ENCODE measurements at regions not wholly inside any gene's neighbourhood (a gene's known extent, or its start where the extent isn't known, plus 50 kb on each side); places are given as distances from the start of the nearest gene placed in this dataset.

DNA sequence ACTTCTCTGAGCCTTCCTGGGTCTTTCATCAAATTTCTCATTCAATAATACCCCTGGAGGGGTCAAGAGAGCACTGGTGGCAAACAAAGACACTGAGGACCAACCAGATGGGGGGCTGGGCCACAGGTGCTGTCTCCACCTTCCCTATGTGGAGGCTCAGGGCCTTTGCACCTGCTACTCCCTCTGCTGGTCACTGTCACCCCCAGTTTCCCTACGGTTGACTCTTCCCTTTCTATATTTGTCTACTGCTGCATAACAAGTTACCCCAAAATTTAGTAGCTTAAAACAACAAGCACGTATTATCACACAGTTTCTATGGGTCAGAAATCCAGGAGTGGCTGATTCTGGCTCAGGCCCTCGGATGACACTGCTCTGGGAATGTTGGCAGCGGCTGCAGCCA, 138.8 kb upstream of the RUNX3 start:
- Histone ChIP-seq H3K27me3 (ENCODE audit: control insufficient read depth, insufficient read depth, low read length) (no peaks in the 10 kb centered on the region), H3K27ac (ENCODE audit: low read length) (no peak overlapping the region), H3K4me3 (ENCODE audit: low read depth in 2 of 2, low read length in 2 of 2) (no peak overlapping the region), H3K4me1 (ENCODE audit: control insufficient read depth, insufficient read depth, low read length) (peaks cover under 1% of the 10 kb centered on the region; the same call in 1 of the 2 replicates), H3K36me3 (ENCODE audit: control insufficient read depth, insufficient read depth, low read length) (no peaks in the 10 kb centered on the region), H3K9me3 (ENCODE audit: control insufficient read depth, insufficient read depth, low read depth, low read length) (no peaks in the 10 kb centered on the region)
- DNase-seq (ENCODE audit: low read depth, low spot score) (no peak), ATAC-seq (no peak)
- intact Hi-C loops (cut with micrococcal nuclease; ENCODE audit: unreplicated experiment): no loop called here
- BruUV-seq (replicated peaks): no TSS peak
- POLR2A ChIA-PET: no interaction called here
- TF ChIP-seq POLR2AphosphoS5 (IDR thresholded peaks at IDR 0.05; ENCODE audit: low read depth, low read length) (no peak), SIN3A (IDR thresholded peaks at IDR 0.05; ENCODE audit: borderline replicate concordance, insufficient read depth, low read depth, low read length) (no peak), TCF7L2 (IDR thresholded peaks at IDR 0.05; ENCODE audit: low read depth, low read length) (no peak)
- TF ChIP-seq, protein P1, sequence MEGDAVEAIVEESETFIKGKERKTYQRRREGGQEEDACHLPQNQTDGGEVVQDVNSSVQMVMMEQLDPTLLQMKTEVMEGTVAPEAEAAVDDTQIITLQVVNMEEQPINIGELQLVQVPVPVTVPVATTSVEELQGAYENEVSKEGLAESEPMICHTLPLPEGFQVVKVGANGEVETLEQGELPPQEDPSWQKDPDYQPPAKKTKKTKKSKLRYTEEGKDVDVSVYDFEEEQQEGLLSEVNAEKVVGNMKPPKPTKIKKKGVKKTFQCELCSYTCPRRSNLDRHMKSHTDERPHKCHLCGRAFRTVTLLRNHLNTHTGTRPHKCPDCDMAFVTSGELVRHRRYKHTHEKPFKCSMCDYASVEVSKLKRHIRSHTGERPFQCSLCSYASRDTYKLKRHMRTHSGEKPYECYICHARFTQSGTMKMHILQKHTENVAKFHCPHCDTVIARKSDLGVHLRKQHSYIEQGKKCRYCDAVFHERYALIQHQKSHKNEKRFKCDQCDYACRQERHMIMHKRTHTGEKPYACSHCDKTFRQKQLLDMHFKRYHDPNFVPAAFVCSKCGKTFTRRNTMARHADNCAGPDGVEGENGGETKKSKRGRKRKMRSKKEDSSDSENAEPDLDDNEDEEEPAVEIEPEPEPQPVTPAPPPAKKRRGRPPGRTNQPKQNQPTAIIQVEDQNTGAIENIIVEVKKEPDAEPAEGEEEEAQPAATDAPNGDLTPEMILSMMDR (IDR thresholded peaks at IDR 0.05): no peak; the same call in 1 of the 2 replicates
- TF ChIP-seq, protein P2, sequence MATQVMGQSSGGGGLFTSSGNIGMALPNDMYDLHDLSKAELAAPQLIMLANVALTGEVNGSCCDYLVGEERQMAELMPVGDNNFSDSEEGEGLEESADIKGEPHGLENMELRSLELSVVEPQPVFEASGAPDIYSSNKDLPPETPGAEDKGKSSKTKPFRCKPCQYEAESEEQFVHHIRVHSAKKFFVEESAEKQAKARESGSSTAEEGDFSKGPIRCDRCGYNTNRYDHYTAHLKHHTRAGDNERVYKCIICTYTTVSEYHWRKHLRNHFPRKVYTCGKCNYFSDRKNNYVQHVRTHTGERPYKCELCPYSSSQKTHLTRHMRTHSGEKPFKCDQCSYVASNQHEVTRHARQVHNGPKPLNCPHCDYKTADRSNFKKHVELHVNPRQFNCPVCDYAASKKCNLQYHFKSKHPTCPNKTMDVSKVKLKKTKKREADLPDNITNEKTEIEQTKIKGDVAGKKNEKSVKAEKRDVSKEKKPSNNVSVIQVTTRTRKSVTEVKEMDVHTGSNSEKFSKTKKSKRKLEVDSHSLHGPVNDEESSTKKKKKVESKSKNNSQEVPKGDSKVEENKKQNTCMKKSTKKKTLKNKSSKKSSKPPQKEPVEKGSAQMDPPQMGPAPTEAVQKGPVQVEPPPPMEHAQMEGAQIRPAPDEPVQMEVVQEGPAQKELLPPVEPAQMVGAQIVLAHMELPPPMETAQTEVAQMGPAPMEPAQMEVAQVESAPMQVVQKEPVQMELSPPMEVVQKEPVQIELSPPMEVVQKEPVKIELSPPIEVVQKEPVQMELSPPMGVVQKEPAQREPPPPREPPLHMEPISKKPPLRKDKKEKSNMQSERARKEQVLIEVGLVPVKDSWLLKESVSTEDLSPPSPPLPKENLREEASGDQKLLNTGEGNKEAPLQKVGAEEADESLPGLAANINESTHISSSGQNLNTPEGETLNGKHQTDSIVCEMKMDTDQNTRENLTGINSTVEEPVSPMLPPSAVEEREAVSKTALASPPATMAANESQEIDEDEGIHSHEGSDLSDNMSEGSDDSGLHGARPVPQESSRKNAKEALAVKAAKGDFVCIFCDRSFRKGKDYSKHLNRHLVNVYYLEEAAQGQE (IDR thresholded peaks at IDR 0.05; ENCODE audit: insufficient read depth in 1 of 2, low read depth in 2 of 2, low read length in 1 of 2): no peak
- CTCF ChIA-PET: no interaction called here
- in situ Hi-C loops (cut with HindIII; ENCODE audit: low pct_unique_long_range_greater_than_20kb, low sequenced_read_pairs): no loop called here

DNA sequence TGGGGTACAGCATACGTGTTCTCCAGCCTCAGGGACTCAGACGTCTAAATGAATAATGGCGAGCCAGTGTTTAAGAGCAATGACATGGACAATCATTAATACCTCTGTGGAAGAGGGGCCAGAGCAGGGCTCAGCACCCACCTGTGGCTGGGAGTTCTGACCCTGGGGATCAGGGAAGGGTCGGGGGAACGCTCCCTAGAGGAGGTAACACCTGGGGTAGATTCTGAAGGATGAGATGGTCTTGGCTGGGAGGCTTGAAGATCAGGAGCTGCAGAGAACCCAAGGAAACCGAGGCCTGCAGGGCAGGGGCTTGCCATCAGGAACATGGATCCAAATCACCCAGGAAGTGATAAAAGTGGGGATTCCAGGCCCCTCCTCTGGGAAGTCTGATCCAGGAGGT, 138.2 kb upstream of the RUNX3 start:
- Histone ChIP-seq H3K27me3 (ENCODE audit: control insufficient read depth, insufficient read depth, low read length) (no peaks in the 10 kb centered on the region), H3K36me3 (ENCODE audit: control insufficient read depth, insufficient read depth, low read length) (no peaks in the 10 kb centered on the region), H3K4me3 (ENCODE audit: low read depth in 2 of 2, low read length in 2 of 2) (no peak overlapping the region), H3K9me3 (ENCODE audit: control insufficient read depth, insufficient read depth, low read depth, low read length) (no peaks in the 10 kb centered on the region), H3K4me1 (ENCODE audit: control insufficient read depth, insufficient read depth, low read length) (peaks cover 5% of the 10 kb centered on the region; the same call in 1 of the 2 replicates), H3K27ac (ENCODE audit: low read length) (no peak overlapping the region)
- ChIA-PET POLR2A (no interaction called here), CTCF (no interaction called here)
- DNase-seq (ENCODE audit: low read depth, low spot score) (no peak), ATAC-seq (no peak)
- in situ Hi-C loops (cut with HindIII; ENCODE audit: low pct_unique_long_range_greater_than_20kb, low sequenced_read_pairs): no loop called here
- intact Hi-C loops (cut with micrococcal nuclease; ENCODE audit: unreplicated experiment): no loop called here
- TF ChIP-seq, protein P1 (IDR thresholded peaks at IDR 0.05): no peak
- TF ChIP-seq POLR2AphosphoS5 (IDR thresholded peaks at IDR 0.05; ENCODE audit: low read depth, low read length) (no peak), SIN3A (IDR thresholded peaks at IDR 0.05; ENCODE audit: borderline replicate concordance, insufficient read depth, low read depth, low read length) (no peak), TCF7L2 (IDR thresholded peaks at IDR 0.05; ENCODE audit: low read depth, low read length) (no peak)
- TF ChIP-seq, protein P2 (IDR thresholded peaks at IDR 0.05; ENCODE audit: insufficient read depth in 1 of 2, low read depth in 2 of 2, low read length in 1 of 2): no peak
- no TSS peak for BruUV-seq (replicated peaks)
